Fibroblast of peridontal ligament (primary cell): ENCODE measurements at regions not wholly inside any gene's neighbourhood (a gene's known extent, or its start where the extent isn't known, plus 50 kb on each side); places are given as distances from the start of the nearest gene placed in this dataset.

Experiments
- DNase-seq: peaks from one replicate; pipeline ENCODE4 v3.0.0-alpha.2; 2010; ENCODE audit errors: extremely low read depth

- no peak for DNase-seq
Measured at GRCh38 chr11:79980916-79981315, 540.1 kb upstream of the TENM4 start.

GRCh38 chr11:79973721-79974617 is 533.1 kb upstream of the TENM4 start:
- DNase-seq: peak; percentile 35

GRCh38 chr11:79971255-79971654 is 530.4 kb upstream of the TENM4 start:
- DNase-seq: no peak

GRCh38 chr11:79966592-79966991 is 525.8 kb upstream of the TENM4 start:
- DNase-seq: no peak

- DNase-seq: no peak
Measured at GRCh38 chr11:79963856-79964645, 523.2 kb upstream of the TENM4 start.

- DNase-seq: no peak
Measured at GRCh38 chr11:79960461-79960860, 519.6 kb upstream of the TENM4 start.

- DNase-seq: no peak
Measured at GRCh38 chr11:79959318-79959717, 518.5 kb upstream of the TENM4 start.

DNA sequence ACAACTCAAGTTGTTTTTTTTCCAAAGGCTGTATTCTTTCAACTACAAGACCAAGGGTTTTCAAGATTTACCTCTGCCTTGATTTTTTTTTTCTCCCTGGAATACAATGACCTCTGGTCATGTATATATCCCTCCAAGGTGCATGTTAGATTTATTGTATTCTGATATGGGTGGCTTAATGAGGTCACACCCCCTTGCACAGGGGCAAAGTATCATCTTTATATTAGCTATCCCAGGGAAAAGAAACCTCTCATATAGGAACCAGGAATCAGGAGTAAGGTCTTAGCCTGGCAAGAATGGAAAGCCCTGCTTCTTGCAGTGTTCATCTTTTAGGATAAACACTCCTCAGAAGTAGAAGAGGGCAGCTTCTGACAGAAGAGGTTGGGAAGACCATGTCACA is 516.9 kb upstream of the TENM4 start:
- DNase-seq: no peak

DNA sequence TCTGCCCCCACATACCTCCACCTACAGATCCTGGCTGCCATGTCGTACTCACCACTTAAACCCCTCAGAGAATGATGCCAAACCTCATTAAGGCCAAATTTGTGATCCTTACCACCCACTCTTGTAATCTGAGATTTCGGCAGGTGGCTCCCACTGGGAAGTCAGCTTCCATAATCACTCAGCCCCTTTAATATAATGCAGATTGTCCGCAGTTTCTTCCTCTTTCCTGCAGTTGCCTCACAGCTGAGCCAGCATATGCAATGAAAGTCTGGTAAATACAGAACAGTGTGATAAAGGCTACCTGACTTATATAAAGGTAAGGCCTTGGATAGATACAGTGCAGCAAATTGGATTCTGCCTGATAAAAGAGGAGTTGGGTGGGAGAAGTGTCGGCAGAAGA is 515.2 kb upstream of the TENM4 start:
- DNase-seq: no peak

- DNase-seq: no peak
Measured at GRCh38 chr11:79953629-79954028, 512.8 kb upstream of the TENM4 start.

DNA sequence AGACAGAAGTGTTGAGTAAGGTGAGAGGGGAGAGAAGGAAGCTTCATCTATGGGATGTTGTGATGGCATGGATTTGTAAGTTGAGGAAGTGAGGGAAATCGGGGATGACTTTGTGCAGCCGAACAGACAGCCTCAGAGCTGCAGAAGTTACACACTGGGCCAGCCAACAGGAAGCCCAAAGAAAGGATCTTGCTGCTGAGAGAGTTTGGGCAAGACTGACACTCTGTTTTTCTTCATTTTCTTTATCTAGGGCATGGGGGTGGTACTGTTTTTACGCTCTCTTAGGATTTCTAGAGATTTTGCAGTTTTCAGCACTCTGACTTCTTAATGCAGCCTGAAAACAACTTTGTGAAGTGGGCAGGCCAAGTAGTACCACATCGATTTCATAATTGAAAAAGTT is 509.9 kb upstream of the TENM4 start:
- no peak for DNase-seq

DNA sequence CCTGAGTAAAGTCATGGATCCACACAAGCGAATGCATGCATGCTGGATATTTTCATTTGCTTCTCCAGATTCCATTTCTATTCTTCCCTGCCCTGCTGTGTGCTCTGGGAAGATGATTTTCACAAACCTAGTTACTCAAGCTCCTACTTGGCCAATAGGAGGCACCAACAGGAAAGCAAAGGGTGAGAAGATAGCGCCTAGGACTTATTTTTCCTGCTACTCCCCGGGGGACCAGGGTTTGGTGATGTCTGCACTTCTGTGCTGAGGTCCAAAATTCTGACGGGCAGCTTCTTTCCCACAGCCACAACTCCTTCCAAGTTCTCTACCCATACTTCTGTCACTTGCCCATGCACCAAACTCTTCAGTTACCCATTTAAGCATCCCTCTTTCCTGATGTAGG is 509.3 kb upstream of the TENM4 start:
- DNase-seq: no peak

DNA sequence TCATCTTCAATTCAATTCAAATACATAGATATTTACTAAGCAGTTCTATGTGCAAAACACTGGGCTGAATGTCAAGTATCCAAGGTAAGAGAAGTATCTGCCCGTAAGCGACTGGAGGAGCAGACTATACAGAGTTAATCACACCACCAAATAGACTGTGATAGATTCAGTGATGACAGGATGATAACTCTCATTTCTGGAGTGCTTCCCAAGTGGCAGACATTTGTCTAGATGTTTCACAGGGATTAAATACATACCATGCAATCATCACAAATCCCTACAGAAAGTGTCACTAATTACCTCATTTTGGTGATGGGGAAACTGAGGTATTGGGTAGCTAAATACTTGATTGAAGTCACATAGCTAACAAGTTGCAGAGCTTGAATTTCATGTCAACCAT is 508.7 kb upstream of the TENM4 start:
- no peak for DNase-seq

- DNase-seq: no peak
Measured at GRCh38 chr11:79942646-79943045, 501.8 kb upstream of the TENM4 start.

DNA sequence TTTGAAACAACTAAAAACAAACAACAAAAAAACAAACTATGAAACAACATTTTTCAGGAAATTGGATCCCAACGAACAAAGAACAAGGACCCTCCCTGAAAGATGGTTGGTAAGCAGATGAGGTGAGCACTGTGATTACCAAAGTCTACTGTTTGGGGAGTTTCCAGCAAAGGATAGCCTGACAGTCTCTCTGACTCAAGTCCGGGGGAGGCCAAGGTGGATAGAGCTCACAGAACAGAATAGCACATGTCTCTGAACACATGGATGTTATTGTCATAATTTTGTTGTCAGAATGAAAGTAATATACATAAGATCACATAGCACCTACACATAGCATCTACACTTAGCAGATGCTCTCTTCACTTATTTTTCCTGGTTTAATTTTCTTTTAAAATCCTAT is 501.3 kb upstream of the TENM4 start:
- no peak for DNase-seq

- peak; percentile 16 for DNase-seq
Measured at GRCh38 chr11:79940974-79941735, 500.3 kb upstream of the TENM4 start.

- DNase-seq: no peak
Measured at GRCh38 chr11:79940165-79940564, 499.3 kb upstream of the TENM4 start.

- DNase-seq: no peak
Measured at GRCh38 chr11:79939111-79939510, 498.3 kb upstream of the TENM4 start.

- peak; percentile 16 for DNase-seq
Measured at GRCh38 chr11:79937676-79938334, 497.0 kb upstream of the TENM4 start.

DNA sequence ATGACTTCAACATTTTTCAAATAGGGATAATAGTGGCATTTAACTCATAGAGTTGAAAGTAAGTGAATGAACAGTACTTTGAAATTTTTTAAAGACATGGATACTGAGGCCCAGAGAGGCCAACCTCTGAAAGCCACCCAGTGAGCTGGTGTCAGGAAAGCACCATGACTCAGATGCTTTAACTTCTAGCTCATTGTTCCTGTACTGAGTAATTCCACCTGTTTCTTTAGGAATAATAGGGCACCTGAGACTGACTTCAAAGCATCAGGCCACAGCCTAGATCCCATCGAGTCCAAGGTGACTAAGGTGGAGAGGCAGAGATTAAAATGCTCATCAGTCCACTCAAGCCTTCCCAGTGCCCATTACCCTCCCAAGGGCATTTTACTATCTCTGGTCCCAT is 491.8 kb upstream of the TENM4 start:
- no peak for DNase-seq

- DNase-seq: no peak
Measured at GRCh38 chr11:79931692-79932091, 490.9 kb upstream of the TENM4 start.

GRCh38 chr11:79926707-79927106 is 485.9 kb upstream of the TENM4 start:
- no peak for DNase-seq
